KG1 (cell line): ENCODE measurements at regions not wholly inside any gene's neighbourhood (a gene's known extent, or its start where the extent isn't known, plus 50 kb on each side); places are given as distances from the start of the nearest gene placed in this dataset.

ENCODE experiments used
- DNase-seq: peaks from one replicate; lab custom pipeline; 2025; lab: John Stamatoyannopoulos, UW

DNA sequence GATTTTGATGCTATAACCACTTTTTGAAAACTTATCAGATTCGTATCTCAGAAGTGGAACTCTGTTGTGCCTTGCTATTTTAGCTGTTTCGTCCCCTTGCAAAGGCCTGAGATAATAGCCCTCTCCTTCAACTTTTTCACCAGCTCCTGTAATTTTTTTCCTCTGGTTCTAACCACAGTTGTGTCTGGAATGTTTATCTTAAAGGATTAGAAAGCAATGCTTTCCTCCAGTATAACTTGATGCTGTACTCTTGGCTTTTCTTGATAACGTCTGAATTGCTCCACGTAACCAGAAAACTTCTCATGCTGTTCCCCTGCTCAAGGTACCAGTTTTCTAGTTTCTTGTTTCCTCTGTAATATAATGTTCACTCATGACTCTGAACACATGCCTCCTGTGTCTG is 209.4 kb downstream of the DTWD2 start:
- no peak for DNase-seq

DNA sequence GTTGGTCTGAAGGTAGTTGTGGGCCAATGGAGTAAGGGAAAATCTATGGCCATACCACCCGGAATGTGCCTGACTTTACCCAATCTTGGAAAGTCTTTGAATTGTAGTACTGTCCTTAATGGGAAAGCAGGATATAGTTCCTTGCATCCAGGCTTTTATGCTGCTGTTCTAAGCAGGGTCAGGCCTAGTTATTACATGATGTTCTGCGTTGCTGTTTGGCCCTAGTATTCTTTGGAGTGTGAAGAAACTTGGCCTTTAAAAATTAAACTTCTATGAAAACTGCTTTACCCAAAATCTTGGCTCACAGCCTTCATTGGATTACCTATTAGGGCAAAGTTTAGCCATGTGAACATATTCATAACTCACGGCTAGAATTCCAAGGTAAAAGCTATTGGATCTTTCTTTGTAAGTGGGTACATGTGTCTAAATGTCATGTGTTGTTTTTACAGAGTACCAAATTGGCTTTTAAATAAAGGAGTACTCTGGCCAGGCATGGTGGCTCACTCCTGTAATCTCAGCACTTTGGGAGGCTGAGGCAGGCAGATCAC is 211.1 kb downstream of the DTWD2 start:
- no peak for DNase-seq

DNA sequence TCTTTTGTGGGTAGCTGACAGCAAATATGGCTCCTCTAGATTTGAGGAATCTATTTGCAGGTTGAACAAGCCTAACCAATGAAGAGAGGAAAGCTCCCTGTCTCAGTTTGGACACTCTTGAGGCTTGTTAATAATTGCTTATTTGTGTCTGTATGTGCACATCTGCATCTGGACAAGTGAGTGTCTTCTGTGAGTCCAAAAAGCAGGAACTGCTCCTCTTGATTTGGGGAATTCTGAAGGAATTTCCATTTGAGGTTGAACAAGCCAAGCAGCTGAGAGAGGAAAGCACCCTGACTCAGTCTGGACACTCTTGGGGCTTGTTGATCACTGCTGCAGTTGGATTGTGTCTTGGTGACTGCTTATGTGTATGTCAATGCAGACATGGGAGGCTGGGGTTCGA is 211.6 kb downstream of the DTWD2 start:
- DNase-seq = no peak

DNA sequence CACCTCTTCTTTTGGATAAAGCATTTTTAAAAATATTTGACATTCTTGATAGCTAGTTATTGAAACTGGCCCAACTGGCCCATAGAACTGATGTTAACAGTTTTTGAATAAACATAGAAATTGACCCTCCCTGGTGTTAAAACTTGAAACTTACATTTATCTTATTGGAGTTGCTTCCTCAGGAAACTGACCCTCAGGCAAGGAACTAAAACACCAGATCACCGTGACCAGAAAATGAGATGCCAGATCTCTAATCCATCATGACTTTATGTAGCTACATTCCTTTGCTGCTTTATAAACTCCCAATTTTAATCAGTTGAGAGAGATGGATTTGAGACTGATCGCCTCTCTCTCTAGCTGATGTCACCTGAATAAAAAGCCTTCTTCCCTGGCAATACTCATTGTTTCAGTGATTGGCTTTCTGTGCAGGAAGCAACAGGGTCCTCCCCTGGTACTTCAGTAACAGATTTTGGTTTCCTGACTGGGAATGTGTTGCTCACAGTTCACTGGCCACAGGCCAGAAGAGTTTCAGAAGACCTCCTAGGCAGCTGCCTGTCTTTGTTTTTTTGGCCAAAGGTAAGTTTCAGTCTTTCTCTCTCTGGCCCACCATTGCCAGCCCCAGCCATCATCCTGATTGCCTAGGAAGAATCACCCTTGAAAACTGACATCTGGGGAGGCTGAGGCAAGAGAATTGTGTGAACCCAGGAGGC is 212.4 kb downstream of the DTWD2 start:
- no peak for DNase-seq

DNA sequence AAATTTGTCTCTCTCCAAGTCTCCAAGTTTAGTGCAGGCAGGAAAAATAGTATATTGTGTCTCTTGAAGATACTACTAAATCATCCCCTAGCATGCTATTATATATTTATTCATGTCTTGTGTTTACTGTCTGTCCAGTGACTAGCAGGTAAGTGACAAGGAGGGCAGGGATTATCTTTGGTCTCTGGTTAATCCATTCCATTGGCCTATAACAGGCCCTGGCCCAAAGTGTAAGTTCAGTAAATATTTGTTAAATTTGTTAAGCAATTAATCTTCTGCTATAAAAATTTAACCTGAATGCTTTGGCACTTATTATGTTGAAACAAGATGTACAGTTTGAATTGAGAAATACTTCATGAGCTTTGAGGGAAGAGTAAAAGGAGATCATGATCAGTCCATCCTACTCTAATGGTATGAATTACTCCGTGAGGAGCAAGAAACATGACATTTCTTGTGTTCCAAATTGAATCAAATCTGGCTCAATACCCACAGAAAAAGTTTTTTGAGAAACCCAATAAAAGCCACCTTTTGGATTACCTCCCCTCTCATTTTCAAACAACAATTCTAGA is 219.7 kb downstream of the DTWD2 start:
- no peak for DNase-seq

DNA sequence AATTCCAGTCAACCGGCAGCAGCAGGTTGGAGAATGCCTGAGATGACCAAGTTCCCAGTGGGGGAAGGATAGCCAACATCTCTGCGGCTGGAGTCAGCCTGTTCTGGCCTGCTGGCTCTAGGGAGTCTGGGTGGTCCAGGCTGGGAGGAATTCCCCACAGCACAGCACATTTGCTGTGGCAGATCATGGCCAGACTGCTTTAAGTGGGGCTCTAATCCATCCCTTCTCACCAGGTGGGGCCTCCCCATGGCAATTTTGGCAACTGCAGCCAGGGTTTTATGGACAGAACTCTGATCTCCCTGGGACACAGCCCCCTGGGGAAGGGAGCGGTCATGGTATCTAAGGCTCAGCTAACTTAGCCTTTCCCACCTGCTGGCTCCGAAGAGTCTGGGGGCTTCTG is 226.1 kb downstream of the DTWD2 start:
- no peak for DNase-seq

DNA sequence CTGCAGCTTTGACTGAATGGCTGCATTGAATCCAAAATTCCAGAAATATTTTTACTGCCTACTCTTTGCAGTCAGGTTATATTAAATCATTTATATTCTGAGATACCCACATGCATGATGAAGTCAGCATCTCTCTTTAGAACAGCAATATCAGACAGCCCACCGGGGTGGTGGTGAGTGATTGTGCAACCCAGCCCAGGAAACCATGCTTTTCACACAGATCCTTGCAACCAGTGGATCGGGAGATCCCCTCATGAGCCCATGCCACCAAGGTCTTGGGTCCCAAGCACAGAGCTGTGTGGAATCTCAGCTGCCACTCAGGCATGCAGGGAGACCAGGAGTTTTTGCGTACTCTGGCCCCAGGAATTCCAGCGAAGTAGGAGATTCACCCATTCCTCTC is 226.5 kb downstream of the DTWD2 start:
- no peak for DNase-seq

DNA sequence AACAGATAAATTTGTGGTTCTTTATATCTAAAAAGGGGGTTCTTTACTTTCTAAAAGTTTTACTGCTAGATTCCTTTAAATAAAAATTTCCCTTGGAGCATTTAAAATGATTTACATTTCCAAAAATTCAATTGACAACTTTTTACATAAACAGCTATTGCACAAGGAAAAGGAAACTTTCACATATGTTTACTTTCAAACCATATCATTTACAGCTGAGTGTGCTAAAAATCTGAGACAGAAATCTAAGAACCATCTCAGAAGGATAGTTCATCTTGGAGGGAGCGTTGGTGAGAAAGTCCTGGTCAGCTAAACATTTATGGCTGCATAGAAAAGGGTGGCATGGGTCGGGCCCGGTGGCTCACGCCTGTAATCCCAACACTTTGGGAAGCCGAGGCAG is 235.4 kb downstream of the DTWD2 start:
- no peak for DNase-seq

DNA sequence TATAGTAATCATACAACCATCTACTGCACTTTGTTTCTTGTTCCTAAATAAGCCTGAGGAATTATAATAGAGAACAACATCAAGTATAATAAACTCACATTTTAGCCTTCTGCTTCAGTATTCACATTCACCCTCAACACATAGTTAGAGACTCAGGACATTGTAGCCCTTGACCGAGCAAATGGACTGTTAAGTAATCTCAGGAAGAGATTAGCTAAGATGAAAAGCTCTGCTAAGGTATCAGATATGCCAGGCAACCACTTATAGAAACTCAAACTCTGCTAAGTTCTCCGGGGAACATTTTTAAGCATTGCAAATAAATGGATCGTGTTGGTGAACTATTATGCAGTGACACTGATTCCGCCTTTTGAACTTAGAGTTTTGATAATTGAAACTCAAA is 252.0 kb downstream of the DTWD2 start:
- no peak for DNase-seq

DNA sequence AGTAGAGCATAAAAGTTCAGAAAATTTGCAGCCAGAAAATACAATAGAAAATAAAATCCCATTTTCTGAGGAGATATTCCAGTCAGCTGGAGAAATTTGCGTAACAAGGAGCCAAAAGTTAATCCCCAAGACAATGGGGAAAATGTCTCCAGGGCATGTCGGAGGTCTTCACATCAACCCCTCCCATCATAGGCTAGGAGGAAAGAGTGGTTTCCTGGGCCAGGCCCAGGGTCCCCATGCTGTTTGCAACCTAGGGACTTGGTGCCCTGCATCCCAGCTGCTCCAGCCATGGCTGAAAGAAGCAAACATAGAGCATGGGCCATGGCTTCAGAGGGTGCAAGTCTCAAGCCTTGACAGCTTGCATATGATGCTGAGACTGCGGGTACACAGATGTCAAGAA is 255.0 kb downstream of the DTWD2 start:
- DNase-seq = no peak

DNA sequence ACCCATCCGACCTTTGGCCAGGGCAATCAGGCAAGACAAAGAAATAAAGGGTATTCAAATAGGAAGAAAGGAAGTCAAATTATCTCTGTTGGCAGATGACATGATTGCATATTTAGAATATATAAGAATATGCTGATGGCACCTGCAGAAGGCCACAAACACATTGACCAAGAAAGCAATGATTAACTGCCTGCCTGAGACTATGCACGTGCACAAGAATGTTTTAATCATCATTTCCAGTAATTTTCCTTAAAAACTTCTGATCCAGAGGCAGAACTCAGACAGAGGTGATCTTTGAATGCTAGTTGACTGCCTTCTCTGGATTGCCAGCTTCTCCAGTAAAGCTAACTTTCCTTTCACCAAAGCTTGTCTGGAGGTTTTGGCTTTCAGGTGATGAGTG is 260.2 kb downstream of the DTWD2 start:
- no peak for DNase-seq

DNA sequence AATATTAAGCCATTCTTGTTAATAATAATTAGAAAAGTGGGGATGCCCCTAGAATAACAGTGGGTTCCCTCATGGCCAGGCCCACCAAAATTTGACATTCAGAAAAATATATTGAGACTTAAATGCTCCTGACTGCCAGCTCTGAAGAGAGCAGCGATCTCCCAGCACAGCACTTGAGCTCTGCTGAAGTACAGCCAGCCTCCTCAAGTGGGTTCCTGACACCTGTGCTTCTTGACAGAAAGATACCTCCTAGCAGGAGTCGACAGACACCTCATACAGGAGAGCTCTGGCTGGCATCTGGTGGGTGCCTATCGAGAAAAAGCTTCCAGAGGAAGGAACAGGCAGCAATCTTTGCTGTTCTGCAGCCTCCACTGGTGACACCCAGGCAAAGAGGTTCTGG is 261.5 kb downstream of the DTWD2 start:
- no peak for DNase-seq

DNA sequence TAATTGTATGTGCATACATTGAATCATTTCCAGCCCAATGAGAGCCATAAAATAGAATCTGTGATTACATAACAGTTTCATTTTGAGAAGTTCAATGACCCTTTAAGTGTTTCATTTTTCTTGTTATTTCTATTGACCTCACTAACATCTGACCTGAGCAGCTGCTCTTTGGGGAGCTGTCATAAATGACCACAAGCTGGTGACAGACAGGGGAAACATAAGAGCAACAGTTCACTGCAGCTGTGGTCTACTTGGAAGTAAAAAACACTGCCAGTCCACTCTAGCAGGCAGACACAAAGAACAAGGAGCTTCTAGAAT is 265.4 kb downstream of the DTWD2 start:
- DNase-seq = no peak

DNA sequence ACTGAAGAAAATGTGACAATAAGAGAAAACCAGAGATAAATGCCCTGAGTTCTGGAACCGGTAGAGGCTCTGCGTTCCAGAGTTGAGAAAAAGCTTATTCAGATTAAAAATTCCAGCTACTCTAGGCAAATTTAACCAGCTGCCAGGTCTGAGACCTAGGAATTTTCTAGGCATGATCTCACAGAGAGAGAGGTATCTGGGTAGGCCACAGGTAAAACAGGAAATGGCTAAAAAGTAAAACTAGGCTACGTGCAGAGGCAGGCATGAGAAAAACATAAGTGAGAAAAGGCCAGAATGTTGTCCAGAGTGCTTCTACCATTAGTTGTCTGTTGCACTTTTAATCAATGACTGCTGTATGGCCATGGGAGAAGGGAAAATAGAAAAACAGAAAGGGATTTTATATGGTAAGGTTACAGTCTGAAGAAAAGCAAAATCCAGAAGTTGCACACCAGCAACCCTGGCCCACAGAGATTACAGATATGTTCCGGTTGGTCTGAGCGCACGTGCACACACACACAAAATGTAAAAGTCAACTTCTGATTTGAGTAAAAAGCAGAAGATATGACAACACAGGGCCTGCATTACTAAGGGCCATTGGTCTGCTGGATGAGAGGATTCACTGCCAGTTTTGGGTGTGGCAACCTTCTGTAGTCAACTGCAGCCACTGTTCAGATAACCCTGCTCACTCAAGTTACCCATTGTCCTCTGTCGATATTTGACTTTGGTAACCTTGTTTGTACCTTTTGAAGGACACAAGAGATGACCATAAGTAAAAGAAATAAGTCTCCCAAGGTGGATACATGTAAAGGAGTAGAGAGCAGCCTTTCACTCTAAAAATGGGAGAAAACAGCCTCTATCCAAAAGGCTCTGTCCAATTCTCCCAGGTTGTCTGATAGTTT is 266.0 kb downstream of the DTWD2 start:
- no peak for DNase-seq

DNA sequence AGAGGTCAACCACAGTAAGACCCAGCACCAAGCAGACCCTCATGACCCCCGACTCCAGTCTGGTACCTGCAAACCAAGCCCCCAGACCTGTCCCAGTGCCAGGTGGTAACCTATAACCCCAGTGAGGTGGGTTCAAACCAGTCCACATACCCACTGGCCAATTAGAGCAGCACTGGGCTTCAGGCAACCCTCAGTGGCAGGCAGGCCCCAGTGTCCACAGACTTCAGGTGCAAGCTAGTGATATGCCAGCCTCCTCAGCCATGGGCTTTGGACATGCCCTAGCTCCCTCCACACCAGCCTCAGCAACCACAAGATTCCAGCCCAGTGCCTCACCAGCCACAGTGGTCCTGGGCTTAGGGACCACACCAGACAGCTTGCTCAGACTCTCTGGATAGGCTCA is 276.6 kb downstream of the DTWD2 start:
- DNase-seq = no peak

DNA sequence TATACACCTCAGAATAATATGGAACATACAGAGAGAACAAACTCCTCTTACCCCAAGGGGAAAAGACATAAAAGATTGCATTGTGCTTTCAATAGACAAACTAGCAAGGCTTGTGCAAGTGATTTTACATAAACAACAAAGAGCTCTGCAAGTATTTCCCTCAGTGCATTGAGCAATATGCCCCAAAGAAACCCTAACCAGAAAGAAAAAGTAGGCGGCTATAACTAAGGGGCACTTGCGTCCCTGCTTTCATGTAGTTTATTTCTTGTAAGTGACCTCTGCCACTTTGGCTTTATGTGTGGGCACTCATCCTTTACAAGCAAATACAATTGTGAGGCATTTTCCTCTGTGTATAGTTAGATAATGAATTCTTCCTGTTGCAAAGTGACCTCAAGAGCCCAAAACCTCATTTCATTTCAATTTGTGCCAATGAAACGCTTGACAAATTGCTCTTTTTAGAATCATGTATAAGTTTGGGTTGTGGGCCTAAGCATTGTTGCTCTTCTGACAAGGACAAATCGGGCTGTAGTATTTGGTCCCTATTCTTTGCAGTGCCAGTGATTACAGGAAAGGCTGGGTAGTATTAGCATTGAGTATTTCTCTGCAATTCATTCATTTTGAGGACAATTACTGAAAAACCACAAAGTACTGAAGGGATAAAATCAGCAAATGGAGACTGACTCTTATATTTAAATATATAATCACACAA is 282.2 kb downstream of the DTWD2 start:
- no peak for DNase-seq

DNA sequence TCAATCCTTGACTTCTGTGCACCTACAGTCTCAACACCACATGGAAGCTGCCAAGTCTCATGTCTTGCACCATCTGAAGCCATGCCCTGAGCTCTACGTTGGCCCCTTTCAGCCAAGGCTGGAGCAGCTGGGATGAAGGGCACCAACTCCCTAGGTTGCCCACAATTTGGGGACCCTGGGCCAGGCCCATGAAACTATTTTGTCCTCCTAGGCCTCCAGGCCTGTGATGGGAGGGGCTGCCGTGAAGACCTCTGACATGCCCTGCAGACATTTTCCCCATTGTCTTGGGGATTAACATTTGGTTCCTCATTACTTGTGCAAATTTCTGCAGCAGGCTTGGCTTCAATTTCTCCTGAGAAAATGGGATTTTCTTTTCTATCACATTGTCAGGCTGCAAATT is 285.1 kb downstream of the DTWD2 start:
- no peak for DNase-seq

DNA sequence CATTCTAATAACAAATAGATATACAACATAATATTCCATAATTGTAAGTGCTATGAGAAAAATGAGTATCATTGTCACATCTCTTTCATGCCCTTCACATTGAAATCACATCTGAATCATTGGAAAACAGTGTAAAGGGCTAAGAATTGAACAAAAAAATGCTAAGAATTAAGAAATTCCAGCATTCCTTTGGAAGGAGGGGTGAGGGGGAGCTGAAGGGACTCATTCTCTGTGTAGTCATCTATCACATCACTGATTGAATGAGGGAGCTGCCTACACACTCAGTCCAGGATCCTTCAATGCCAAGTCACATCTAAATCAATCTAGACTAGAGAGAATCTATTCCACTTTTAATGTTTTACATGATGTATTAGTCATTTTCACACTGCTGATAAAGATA is 286.6 kb downstream of the DTWD2 start:
- DNase-seq = no peak

DNA sequence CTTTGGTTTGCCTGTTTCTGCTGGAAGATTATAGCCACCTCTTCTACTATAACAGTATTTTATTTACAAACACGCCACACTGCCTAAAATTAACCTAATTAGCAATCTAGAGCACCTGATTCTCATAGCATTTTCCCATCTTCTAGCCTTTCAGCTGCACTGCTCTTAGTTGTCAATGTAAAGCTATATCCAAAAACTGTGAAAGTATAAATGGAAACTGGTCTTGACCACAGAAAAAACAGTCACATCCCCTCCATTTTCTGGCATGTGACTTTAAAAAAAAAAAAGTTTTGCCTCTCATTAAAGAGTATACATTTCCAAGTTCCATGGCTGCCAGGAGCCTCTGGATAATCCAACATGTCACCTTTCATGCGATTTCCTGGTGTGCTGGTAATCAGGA is 287.8 kb downstream of the DTWD2 start:
- DNase-seq = no peak

DNA sequence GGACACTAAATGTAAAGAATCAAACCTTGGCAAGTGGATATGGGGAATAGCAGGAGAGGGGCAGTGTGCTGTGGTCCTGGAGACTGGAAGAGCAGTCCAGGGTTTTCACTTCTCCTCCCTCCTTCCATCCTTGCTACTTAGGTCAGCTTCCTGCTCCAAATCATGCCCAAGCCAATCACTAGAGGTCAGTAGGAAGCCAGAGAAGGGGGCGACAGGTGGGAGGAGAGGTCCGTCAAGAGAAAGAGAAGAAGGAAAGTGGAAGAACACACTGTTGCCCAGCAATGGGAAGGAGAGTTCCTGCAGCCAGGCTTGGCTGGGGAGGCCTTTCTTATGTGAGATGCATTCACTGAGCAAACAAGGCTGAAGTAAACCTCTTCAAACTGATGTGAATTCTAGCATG is 289.6 kb downstream of the DTWD2 start:
- DNase-seq = no peak

DNA sequence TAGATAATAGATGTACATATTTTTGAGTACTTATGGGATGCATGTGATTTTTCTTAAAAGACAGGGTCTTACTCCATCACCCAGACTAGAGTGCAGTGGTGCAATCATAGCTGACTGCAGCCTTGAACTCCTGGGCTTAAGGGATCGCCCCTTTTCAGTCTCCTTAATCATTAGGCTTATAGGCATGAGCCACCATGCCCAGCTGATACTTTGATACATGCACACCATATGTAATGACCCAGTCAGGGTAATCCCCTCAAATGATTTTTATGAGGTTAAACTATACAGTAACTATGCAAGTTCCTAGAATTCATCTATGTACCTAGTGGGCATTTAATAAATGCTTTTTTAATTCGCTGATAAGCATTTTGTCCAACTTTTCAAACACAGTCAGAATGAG is 292.3 kb downstream of the DTWD2 start:
- no peak for DNase-seq

DNA sequence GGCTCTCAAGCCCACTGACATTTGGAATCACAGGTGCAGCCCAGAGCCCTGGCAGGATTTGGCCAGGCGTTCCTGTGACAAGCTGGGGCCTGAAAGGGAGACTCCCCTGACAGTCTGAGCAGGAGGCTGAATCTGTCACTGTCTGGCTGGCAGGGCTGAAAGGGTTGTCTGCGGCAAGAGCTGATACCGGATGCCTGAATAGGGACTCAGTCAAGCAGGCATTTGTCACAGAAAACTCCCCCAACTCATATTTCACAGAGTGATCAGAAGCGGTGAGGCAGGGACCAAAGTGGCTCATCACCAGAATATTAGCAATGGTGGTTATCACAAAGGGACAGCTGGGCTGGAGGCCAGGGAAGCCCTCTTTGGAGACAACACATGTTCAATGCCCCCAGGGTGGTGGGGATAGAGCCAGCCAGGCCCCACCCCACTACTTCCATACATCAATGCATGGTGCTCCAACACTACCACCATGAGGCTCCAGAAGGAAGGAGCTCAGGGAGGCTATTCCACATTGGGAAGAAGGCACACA is 295.5 kb downstream of the DTWD2 start:
- DNase-seq = no peak
